ENCODE measurements at regions not wholly inside any gene's neighbourhood (a gene's known extent, or its start where the extent isn't known, plus 50 kb on each side); places are given as distances from the start of the nearest gene placed in this dataset.

GRCh38 chr4:136925203-136925602, 607.1 kb downstream of the PCDH18 start:
- DNase-seq: no peak

GRCh38 chr4:136922066-136922465, 610.2 kb downstream of the PCDH18 start:
- no peak for DNase-seq

- DNase-seq: no peak
Observed at GRCh38 chr4:136920092-136920881, 612.0 kb downstream of the PCDH18 start.

GRCh38 chr4:136918772-136919171, 613.5 kb downstream of the PCDH18 start:
- DNase-seq: no peak

GRCh38 chr4:136917312-136918110, 614.8 kb downstream of the PCDH18 start:
- no peak for DNase-seq

- DNase-seq: peak in 1 of 2 donors; percentile 6
Observed at GRCh38 chr4:136909626-136910025, 622.7 kb downstream of the PCDH18 start.

GRCh38 chr4:136908122-136908521, 624.2 kb downstream of the PCDH18 start:
- no peak for DNase-seq

GRCh38 chr4:136900696-136901095, 631.6 kb downstream of the PCDH18 start:
- no peak for DNase-seq

GRCh38 chr4:136898590-136899248, 633.6 kb downstream of the PCDH18 start:
- DNase-seq: no peak

- peak; percentile 35 to 52 for DNase-seq
Observed at GRCh38 chr4:136893573-136893972, 638.7 kb downstream of the PCDH18 start.

GRCh38 chr4:136881666-136882065, 650.6 kb downstream of the PCDH18 start:
- DNase-seq: no peak

GRCh38 chr4:136873555-136873954, 658.7 kb downstream of the PCDH18 start:
- no peak for DNase-seq

GRCh38 chr4:136867465-136867864, 664.8 kb downstream of the PCDH18 start:
- no peak for DNase-seq

- peak; percentile 24 to 38 for DNase-seq
Observed at GRCh38 chr4:136865526-136865925, 666.8 kb downstream of the PCDH18 start.

- peak; percentile 60 to 74 for DNase-seq
Observed at GRCh38 chr4:136864604-136865185, 667.6 kb downstream of the PCDH18 start.

GRCh38 chr4:136863756-136864155, 668.5 kb downstream of the PCDH18 start:
- no peak for DNase-seq

- no peak for DNase-seq
Observed at GRCh38 chr4:136862653-136863052, 669.6 kb downstream of the PCDH18 start.

- DNase-seq: no peak
Observed at GRCh38 chr4:136861091-136861490, 671.2 kb downstream of the PCDH18 start.

GRCh38 chr4:136858903-136859302, 673.4 kb downstream of the PCDH18 start:
- no peak for DNase-seq

GRCh38 chr4:136855886-136856285, 676.4 kb downstream of the PCDH18 start:
- DNase-seq: no peak

- DNase-seq: no peak
Observed at GRCh38 chr4:136850446-136850845, 681.8 kb downstream of the PCDH18 start.

Data from right lung (tissue), 2 donors.